ENCODE measurements at regions not wholly inside any gene's neighbourhood (a gene's known extent, or its start where the extent isn't known, plus 50 kb on each side); places are given as distances from the start of the nearest gene placed in this dataset.

DNA sequence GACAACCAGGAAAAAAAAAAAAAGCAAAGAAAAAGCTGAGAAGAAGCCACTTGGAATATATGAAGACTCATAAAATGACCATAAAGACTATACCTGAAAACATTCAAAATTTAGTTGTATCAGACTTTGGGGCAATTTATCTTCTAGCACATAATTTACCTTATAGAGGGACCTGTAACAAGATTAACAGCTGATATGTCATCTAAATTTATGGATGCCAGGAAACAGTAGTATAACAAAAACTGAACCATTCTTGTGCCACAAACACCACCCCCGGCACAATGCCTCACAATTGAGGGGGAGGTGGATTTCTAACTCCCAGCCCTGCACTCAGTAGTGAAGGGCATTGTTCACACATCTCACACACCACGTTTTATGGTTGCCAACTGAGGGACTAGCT is 1352.0 kb downstream of the BRINP3 start:
- TF ChIP-seq CTCF (IDR thresholded peaks at IDR 0.05; ENCODE audit: low read length) (no peak), EZH2 (IDR thresholded peaks at IDR 0.05; ENCODE audit: borderline replicate concordance, low read length) (no peak)
